DND-41 (cell line): ENCODE measurements at regions not wholly inside any gene's neighbourhood (a gene's known extent, or its start where the extent isn't known, plus 50 kb on each side); places are given as distances from the start of the nearest gene placed in this dataset.

Source experiments
- CTCF ChIP-seq: IDR thresholded peaks from 2 replicates; pipeline ENCODE4 v1.5.1; 2012; ENCODE audit warnings: borderline replicate concordance, low read length, moderate library complexity, mild to moderate bottlenecking; ENCODE audit not compliant: poor library complexity, severe bottlenecking; ENCODE audit errors: extremely low read depth
- EZH2 ChIP-seq: IDR thresholded peaks from 3 replicates; pipeline ENCODE4 v1.6.1; 2012; ENCODE audit warnings: borderline replicate concordance, low read depth, mild to moderate bottlenecking, moderate library complexity, low read length, inconsistent platforms; ENCODE audit not compliant: severe bottlenecking

DNA sequence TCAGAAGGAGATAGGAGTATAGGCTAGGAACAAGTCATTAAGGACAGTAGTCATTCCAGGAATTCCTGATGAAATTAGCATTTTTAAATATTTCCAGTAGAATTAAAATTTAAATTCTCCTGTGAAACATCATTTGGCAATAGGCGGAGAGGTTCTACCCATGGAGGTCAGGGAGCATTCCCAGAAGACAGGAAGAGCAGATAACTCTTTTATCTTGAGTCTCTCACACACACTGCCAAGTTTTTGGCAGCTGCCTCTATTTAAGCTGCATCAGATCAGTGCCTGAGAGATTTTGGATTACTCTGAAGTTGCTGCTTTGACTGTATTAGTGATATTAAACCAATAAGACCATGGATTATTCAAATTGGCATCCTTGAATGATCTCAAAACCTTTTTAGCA is 714.7 kb downstream of the EPHA4 start:
- TF ChIP-seq CTCF = no peak
- no peak for TF ChIP-seq EZH2
